ENCODE measurements at regions not wholly inside any gene's neighbourhood (a gene's known extent, or its start where the extent isn't known, plus 50 kb on each side); places are given as distances from the start of the nearest gene placed in this dataset.

GRCh38 chr10:128211953-128212727, 85.9 kb upstream of the MKI67 start:
- no peak overlapping the region for H3K4me3 ChIP-seq (ENCODE audit: low read length)
- TF ChIP-seq, protein P1, sequence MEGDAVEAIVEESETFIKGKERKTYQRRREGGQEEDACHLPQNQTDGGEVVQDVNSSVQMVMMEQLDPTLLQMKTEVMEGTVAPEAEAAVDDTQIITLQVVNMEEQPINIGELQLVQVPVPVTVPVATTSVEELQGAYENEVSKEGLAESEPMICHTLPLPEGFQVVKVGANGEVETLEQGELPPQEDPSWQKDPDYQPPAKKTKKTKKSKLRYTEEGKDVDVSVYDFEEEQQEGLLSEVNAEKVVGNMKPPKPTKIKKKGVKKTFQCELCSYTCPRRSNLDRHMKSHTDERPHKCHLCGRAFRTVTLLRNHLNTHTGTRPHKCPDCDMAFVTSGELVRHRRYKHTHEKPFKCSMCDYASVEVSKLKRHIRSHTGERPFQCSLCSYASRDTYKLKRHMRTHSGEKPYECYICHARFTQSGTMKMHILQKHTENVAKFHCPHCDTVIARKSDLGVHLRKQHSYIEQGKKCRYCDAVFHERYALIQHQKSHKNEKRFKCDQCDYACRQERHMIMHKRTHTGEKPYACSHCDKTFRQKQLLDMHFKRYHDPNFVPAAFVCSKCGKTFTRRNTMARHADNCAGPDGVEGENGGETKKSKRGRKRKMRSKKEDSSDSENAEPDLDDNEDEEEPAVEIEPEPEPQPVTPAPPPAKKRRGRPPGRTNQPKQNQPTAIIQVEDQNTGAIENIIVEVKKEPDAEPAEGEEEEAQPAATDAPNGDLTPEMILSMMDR (IDR thresholded peaks at IDR 0.05; ENCODE audit: insufficient read depth, low read depth, low read length, missing control alignments): peak; percentile 57
- DNase-seq (ENCODE audit: low read depth): peak; percentile 69

- TF ChIP-seq, protein P1 (IDR thresholded peaks at IDR 0.05; ENCODE audit: insufficient read depth, low read depth, low read length, missing control alignments): no peak
- H3K4me3 ChIP-seq (ENCODE audit: low read length): no peak overlapping the region
- no peak for DNase-seq (ENCODE audit: low read depth)
These were observed 86.9 kb upstream of the MKI67 start for GRCh38 chr10:128213156-128213555.

DNA sequence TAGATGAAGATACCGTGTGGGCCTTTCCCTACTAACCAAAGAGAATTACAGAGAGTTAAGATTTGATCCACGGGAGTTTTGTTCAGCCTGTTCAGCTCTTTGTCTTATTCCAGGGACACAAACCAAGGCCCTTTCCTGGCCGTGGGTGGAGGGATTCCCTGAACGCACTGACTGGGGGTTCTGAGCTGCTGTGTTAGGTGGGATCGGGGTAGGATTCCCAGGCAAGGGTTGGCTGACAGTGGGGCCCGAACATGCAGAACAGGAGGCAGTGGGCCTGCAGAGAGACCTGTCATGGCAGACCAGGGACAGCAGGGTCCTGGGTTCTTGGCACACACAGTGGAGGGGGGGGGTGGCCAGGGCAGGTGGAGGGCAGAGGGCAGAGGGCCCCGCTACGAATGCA, 89.5 kb upstream of the MKI67 start:
- no peak overlapping the region for H3K4me3 ChIP-seq (ENCODE audit: low read length)
- no peak for DNase-seq (ENCODE audit: low read depth)
- TF ChIP-seq, protein P1 (IDR thresholded peaks at IDR 0.05; ENCODE audit: insufficient read depth, low read depth, low read length, missing control alignments): no peak

GRCh38 chr10:128217136-128217535, 90.9 kb upstream of the MKI67 start:
- no peak for DNase-seq (ENCODE audit: low read depth)
- TF ChIP-seq, protein P1 (IDR thresholded peaks at IDR 0.05; ENCODE audit: insufficient read depth, low read depth, low read length, missing control alignments): no peak
- no peak overlapping the region for H3K4me3 ChIP-seq (ENCODE audit: low read length)

DNA sequence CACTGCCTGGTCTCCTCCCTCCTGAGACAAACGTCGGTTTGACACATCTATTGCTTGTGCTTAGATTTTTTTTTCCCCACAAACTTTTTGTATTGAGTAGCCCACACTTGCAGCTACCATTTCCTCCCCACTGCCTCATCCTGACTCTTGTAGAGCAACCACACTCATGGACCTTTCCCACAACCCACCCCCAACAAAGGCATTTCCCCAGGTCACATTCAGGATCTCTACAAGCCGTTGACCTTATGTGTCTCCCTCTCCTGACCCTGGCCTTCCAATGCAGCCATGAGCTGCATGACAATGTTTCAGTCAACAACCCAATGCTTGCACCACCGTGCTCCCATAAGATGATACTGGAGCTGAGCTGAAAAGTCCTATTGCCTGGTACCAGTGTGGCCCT, 91.9 kb upstream of the MKI67 start:
- TF ChIP-seq, protein P1 (IDR thresholded peaks at IDR 0.05; ENCODE audit: insufficient read depth, low read depth, low read length, missing control alignments): no peak
- no peak for DNase-seq (ENCODE audit: low read depth)

DNA sequence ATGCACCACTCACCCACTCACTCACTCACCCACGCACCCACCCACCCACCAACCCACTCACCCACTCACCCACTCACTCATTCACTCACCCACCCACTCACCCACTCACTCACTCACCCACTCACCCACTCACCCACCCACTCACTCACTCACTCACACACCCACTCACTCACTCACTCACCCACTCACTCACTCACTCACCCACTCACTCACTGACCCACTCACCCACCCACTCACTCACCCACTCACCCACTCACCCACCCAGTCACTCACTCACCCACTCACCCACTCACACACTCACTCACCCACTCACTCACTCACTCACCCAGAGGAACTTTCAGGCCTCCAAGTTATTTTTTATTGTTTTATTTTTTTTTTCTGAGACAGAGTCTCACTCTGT, 93.1 kb upstream of the MKI67 start:
- TF ChIP-seq, protein P1 (IDR thresholded peaks at IDR 0.05; ENCODE audit: insufficient read depth, low read depth, low read length, missing control alignments): no peak
- no peak overlapping the region for H3K4me3 ChIP-seq (ENCODE audit: low read length)
- no peak for DNase-seq (ENCODE audit: low read depth)

More for the DNA sequence above, 91.9 kb upstream of the MKI67 start:
- no peak overlapping the region for H3K4me3 ChIP-seq (ENCODE audit: low read length)

GRCh38 chr10:128220021-128220420, 93.8 kb upstream of the MKI67 start:
- no peak overlapping the region for H3K4me3 ChIP-seq (ENCODE audit: low read length)
- TF ChIP-seq, protein P1 (IDR thresholded peaks at IDR 0.05; ENCODE audit: insufficient read depth, low read depth, low read length, missing control alignments): no peak
- peak; percentile 21 for DNase-seq (ENCODE audit: low read depth)

All from epithelial cell of esophagus (primary cell).